Medulla oblongata (tissue), 1 donor: ENCODE measurements at regions not wholly inside any gene's neighbourhood (a gene's known extent, or its start where the extent isn't known, plus 50 kb on each side); places are given as distances from the start of the nearest gene placed in this dataset.
"Not testable (repeated sequence)": the region's sequence is repeated elsewhere in the genome, so short reads cannot be mapped to it uniquely, and the experiment has no call there.

Experiments used
- DNase-seq: peaks from one replicate; pipeline ENCODE4 v3.0.0-alpha.2; 2015; ENCODE audit errors: extremely low spot score

- DNase-seq: no peak
Measured at GRCh38 chr10:84571146-84571545, 242.8 kb downstream of the CCSER2 start.

- DNase-seq: no peak
Measured at GRCh38 chr10:84574102-84574501, 245.7 kb downstream of the CCSER2 start.

DNA sequence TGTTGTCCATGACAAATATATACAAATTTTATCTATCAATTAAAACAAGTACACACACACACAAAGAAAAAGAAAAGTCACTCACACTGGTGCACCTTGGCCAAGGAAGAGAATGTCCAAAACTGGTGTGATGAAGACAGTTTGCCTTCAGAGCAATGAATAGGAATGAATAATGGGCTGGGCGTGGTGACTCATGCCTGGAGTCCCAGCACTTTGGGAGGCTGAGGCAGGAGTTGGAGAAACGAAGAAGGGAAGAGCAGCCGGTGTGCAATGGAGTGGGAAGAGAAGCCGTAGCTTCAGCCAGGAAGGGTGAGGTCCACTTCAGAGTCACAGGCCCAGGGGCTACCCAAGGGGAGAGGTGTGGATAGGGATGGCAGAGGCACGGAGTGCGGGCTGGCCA, 253.6 kb downstream of the CCSER2 start:
- no peak for DNase-seq

DNA sequence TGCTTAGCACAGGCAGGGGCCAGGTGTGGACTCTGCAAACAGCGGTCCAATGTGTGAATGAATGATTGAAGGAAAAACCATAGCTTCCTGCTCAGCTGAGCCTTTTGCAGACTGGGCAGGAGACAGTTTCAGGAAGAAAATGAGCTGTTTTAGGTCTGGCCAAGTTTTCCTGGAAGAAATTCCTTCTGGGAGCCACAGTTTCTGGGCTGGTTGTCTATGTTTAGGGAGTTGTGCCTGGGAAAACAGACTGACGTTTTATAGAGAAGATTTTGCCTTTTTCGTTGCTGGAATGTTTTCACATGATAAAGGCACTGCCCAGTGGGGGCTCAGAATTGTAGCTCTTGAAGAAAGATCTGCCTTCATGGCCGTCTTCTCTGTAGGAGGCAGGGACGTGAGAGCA, 255.1 kb downstream of the CCSER2 start:
- DNase-seq: no peak

DNA sequence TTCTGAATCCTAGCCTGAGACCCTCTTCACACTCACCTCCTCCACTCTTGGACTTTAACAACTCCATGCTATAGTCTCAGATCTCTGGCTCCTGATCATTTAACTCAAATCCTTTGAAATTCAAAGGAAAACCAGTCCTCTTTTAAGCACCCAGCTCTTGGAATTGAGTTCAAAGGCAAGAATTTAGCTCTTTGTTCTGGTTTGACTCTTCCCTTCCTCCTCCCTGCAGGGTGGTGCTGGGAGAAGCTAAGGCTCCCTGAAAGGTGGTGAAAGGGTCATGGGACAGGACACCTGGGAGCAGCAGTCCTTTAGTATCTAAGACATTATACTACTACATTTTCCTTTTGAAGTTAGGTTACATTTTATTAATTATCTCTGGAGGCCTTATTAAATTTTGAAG, 259.4 kb downstream of the CCSER2 start:
- DNase-seq: no peak

GRCh38 chr10:84588426-84588825, 260.0 kb downstream of the CCSER2 start:
- no peak for DNase-seq

DNA sequence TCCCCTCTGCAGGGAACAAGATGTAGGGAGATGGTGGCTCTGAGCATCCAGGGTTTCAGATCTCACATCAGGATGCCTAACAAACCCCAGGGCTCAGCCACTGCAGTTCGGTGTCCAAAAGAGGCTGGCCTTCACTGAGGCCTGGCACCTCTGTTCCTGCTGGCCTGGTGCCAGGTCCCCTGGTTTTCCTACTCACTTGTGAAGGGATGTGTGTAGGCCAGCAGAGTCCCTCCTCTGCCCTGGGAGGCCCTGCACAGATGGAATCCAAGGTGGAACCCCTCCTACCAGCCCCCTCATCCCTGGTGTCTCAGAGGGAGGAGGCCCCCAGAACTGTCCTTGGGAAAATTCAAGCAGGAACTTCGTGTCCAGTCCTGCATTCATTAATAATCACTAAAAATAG, 260.6 kb downstream of the CCSER2 start:
- DNase-seq: no peak

DNA sequence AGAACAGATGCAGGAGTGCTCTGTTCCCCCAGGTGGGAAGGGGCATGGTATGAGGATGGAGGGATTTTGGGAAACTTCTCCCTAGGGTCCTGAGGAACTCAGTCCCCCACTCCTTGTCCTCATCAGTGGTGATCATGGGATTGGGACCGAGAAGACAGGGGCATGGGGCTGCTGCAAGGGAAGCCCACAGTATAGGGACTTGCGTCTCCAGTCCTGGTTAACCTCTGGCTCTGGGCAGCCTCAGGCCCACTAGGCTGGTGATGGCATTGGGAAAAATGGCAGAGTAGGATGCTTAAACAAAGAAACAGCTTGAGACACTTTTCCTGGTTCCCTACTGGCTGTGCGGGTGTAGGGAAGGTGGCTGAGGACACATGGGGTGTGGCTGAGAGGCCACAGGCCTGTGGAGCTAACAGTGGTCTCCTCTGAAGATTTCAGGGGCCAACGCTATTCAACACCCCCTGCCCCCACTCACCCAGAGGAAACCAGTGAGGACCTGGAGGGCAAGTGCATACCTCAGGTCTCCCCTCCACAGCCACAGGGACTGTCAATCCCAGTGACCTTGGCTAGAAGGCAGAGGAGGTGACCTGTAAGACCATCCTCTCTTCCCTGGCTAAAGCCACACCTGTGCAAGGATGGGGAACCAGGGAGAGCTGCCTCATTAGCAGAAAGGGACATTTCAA, 261.3 kb downstream of the CCSER2 start:
- no peak for DNase-seq

DNA sequence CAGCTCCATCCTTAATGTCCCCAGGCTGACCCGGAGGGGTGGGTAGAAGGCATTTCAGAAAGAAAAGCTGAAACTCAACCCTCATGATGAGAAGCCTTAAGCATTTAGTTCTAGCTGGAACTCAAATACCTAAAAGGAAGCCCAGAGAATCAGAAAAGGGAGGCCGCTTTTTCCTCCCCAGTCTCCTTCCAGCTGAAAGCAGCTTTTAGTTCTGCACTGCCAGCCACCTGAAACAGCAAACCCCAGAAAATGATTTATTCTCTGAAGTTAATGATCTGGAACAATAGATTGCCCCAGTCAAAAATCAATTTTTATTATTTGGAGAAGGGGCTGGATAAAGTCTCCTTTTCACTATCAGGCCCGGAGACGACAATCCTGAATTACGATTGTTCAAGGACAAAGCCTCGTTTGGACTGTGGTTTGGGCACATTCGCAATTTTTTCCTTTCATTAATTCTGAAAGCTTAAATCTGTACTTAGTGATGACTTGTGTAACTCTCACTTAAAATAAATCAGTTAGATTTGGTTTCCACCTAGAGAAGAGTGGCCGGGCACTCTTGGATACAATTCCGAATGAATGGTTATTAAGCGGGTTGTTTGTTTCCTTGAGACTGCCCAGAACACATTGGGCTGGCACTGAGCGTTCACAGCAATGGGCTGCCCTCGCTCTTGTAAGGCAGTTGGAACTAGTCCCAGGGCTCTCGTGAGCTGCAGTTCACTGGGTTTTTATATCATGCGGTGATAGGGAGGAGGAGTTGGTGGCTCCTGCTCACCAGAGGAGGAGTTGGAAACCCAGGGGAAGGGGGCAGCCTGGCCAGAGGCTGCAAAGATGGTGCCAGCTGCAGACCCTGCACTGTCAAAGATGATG, 262.2 kb downstream of the CCSER2 start:
- peak; percentile 16 for DNase-seq

- DNase-seq: no peak
Measured at GRCh38 chr10:84593506-84593905, 265.1 kb downstream of the CCSER2 start.

DNA sequence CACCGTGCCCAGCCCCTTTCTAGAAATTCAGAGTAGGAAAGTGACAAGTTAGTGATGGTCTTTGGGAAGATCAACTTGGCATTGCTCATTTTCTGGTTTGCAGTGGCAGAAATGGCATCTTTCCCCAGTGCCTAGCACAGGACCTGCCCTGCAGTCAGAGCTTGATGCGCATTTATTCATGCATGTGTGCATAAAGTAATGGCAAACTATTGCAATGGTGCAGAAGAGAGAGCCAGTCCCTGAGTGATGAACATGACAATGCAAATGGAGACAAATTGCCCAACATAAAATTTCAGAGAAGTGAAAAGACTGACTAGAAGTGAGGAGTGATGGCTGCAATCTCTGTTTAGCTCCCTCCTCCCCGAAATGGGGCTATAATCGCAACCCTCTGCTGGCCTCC, 268.2 kb downstream of the CCSER2 start:
- DNase-seq: no peak

DNA sequence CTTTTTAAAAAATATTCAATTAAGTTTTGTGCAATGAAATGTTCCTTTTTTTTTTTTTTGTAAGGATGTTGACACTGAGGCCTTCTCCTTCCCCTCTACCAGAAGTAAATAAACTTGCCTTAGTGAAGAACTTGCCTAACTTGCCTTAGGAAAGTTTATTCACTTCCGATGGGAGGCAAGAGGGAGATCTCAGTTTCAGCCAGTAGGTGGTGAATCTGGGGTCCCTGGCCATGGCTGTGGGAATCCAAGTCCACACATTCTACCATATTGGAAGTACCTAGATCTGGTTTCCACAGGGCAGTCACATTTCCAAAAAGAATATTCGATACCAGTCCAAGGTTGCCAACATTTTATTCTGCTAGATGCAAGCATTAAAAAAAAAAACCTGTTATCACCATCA, 270.9 kb downstream of the CCSER2 start:
- DNase-seq: no peak

DNA sequence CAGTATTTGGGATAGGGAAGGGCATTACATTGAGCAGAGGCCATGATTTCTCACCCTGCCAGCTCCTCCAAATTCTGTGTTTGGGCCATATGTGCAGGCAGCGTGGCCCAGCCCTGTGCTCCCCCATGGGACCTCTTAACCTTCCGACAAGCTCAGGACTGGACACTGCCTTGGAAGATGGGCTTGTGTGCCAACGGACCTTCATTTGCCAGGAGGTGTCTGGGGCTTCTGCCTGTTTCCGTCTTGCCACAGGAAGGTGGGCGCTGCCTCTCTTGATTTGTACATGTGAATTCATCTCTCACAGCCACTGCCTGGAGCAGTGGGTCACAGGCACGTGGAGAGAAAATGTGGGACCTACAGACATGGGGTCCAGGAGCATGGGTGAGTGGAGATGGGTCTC, 272.6 kb downstream of the CCSER2 start:
- no peak for DNase-seq

DNA sequence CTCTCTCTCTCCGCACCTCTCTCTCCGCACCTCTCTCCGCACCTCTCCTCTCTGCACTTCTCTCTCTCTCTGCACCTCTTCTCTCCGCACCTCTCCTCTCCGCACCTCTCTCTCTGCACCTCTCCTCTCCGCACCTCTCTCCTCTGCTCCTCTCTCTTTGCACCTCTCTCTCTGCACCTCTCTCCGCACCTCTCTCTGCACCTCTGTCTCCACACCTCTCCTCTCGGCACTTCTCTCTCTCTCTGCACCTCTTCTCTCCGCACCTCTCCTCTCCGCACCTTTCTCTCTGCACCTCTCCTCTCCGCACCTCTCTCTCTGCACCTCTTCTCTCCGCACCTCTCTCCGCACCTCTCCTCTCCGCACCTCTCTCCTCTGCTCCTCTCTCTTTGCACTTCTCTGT, 274.2 kb downstream of the CCSER2 start:
- not testable (repeated sequence) for DNase-seq

DNA sequence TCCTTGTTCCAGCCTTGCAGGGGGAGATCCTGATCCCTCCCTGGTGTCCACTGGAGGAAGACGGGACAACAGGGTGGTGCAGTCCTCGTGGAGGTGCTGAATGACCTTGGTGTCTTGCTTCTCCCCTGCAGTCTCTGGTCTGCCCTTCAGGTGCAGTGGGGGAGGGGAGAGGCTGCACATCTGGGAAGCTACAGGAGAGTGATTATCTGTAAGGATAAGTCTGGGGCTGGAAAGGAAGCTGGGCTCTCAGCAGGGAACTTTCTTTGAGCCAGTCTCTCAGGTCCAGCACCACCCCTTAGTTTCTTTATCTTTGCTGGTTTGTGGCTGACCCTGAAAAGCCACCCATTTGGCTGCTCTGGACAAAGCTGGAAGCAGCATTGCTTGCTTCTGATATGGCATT, 275.6 kb downstream of the CCSER2 start:
- no peak for DNase-seq

GRCh38 chr10:84605802-84606201, 277.4 kb downstream of the CCSER2 start:
- no peak for DNase-seq

DNA sequence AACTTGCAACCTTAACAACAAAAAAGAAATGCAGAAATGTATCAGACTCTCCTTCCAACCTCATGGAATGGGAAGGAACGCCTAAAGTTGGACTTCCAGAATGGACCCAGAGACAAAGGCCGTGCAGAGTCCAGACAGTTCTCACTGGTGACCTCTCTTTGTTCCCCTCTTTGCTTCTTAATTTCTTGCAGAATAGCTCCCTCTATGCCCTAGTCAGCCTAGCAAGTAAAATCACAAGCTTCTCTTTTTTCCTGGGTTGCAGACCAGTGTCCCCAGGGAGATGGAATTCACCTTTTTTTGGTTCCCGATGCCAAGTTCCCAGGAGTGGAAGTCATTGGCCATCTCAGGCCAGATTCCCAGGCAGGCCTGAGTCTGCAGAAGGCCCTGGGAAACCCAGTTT, 278.0 kb downstream of the CCSER2 start:
- DNase-seq: peak; percentile 19

DNA sequence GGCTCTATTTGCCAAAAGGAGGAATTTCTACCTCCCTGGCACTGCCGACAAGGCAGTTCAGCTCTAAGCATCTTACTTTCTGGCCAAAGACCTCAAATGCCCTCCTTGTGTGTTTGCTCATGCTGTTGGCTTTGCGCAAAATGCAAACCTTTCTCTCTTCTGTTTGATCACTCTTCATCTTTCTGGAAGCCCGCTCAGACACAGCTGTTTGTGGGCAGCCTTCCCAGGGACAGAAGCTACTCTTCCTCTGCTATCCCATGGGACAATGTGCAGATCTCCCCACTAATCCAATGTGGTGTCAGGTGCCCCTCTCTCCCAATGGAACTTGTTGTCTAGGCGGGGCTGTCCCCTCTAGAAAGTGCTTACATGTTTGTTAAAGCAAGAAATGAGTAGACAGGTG, 278.7 kb downstream of the CCSER2 start:
- no peak for DNase-seq

- no peak for DNase-seq
Measured at GRCh38 chr10:84607523-84607922, 279.1 kb downstream of the CCSER2 start.

- no peak for DNase-seq
Measured at GRCh38 chr10:84608126-84608525, 279.7 kb downstream of the CCSER2 start.

DNA sequence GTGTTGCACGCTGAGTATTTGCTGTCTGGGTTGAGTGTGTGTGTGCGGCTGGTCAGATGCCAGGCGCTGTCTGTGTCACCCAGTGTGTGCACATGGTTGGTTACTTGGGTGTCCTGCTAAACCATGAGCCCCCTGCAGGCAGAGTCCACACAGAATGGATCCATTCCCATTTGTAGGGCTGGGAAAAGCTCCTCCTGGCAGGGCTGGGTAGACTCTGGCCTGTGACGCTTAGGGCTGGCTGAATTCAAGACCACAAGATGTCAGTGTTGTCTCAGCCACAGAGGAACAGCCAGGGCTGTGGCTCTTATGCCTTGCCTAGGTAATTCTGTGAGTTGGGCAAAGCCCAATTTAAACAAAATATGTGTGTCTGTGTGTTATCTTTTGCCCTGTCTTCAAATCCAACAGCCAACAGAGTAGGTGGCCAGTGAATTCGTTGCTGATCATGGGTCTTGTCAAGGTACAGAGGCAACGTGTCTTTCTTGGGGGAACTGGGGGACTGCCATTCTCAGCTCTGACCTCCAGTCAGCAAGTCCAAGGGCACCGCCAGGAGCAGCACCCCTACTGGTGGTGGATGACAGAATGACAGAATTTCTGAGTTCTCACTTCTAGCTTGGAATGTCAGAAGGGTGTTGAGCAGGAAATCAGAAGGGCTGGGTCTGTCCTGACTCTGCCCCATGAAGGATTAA, 285.1 kb downstream of the CCSER2 start:
- peak; percentile 51 for DNase-seq

GRCh38 chr10:84626397-84627087, 298.2 kb downstream of the CCSER2 start:
- DNase-seq: no peak
